ENCODE measurements at regions not wholly inside any gene's neighbourhood (a gene's known extent, or its start where the extent isn't known, plus 50 kb on each side); places are given as distances from the start of the nearest gene placed in this dataset.

DNA sequence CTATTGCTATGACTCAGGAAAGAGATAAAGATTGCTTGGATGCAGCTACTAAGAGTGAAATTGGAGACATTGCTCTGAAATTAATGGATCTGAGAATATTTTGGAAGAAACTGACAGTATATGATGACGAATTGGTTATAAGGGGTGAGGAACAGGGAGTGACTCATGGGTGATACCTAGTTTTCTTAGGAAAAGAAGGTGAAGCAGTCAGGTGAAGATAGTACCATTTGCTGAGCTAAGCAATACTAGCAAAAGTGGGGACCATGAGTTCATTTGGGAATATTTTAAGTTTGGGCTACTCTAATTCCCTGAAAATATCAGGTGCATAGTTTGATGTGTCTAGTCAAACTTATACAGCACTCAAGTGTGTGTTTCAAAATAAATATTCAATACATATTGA is 260.1 kb upstream of the NFIA start:
- TF ChIP-seq EZH2 (IDR thresholded peaks at IDR 0.05) (no peak), JUND (IDR thresholded peaks at IDR 0.05) (no peak), POLR2A (IDR thresholded peaks at IDR 0.05; ENCODE audit: borderline replicate concordance, extremely low read depth, insufficient read depth, insufficient read length) (no peak), ZNF274 (IDR thresholded peaks at IDR 0.05; ENCODE audit: low read depth, low read length) (no peak), TCF7L2 (IDR thresholded peaks at IDR 0.05; ENCODE audit: borderline replicate concordance, extremely low read depth, insufficient read depth, insufficient read length) (no peak)
- TF ChIP-seq, protein P1, sequence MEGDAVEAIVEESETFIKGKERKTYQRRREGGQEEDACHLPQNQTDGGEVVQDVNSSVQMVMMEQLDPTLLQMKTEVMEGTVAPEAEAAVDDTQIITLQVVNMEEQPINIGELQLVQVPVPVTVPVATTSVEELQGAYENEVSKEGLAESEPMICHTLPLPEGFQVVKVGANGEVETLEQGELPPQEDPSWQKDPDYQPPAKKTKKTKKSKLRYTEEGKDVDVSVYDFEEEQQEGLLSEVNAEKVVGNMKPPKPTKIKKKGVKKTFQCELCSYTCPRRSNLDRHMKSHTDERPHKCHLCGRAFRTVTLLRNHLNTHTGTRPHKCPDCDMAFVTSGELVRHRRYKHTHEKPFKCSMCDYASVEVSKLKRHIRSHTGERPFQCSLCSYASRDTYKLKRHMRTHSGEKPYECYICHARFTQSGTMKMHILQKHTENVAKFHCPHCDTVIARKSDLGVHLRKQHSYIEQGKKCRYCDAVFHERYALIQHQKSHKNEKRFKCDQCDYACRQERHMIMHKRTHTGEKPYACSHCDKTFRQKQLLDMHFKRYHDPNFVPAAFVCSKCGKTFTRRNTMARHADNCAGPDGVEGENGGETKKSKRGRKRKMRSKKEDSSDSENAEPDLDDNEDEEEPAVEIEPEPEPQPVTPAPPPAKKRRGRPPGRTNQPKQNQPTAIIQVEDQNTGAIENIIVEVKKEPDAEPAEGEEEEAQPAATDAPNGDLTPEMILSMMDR (IDR thresholded peaks at IDR 0.05 in 2 of 3, conservative IDR thresholded peaks at IDR 0.05 in 1 of 3; ENCODE audit: borderline replicate concordance in 1 of 3, insufficient read depth in 1 of 3, low read depth in 2 of 3, low read length in 2 of 3), result no peak
- TF ChIP-seq, protein P2, sequence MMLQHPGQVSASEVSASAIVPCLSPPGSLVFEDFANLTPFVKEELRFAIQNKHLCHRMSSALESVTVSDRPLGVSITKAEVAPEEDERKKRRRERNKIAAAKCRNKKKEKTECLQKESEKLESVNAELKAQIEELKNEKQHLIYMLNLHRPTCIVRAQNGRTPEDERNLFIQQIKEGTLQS (IDR thresholded peaks at IDR 0.05), result no peak

Measured in HCT116 (cell line).